Trophoblast cell (in vitro differentiated cells and primary cell): ENCODE measurements at regions not wholly inside any gene's neighbourhood (a gene's known extent, or its start where the extent isn't known, plus 50 kb on each side); places are given as distances from the start of the nearest gene placed in this dataset.
"Not testable (repeated sequence)": the region's sequence is repeated elsewhere in the genome, so short reads cannot be mapped to it uniquely, and the experiment has no call there.

ENCODE experiments used
- DNase-seq, 2 donors: peaks; one replicate each; pipeline ENCODE4 v3.0.0-alpha.2; 2016
- H2AFZ ChIP-seq: 2 replicates; pipeline ENCODE4 v1.6.1; 2013; ENCODE audit warnings: low read length, moderate library complexity, mild to moderate bottlenecking; ENCODE audit not compliant: insufficient read depth, poor library complexity
- H2AK5ac ChIP-seq: 2 replicates; pipeline ENCODE4 v1.6.1; 2013; ENCODE audit warnings: mild to moderate bottlenecking, low read length
- H2BK120ac ChIP-seq: 2 replicates; pipeline ENCODE4 v1.6.1; 2013; ENCODE audit warnings: low read length, mild to moderate bottlenecking, moderate library complexity; ENCODE audit not compliant: insufficient read depth, poor library complexity
- H2BK12ac ChIP-seq: 2 replicates; pipeline ENCODE4 v1.6.1; 2013; ENCODE audit warnings: mild to moderate bottlenecking, low read length, moderate library complexity
- H2BK5ac ChIP-seq: 2 replicates; pipeline ENCODE4 v1.6.1; 2013; ENCODE audit warnings: low read length, low read depth, moderate library complexity, mild to moderate bottlenecking; ENCODE audit not compliant: poor library complexity
- H3K14ac ChIP-seq: 2 replicates; pipeline ENCODE4 v1.6.1; 2013; ENCODE audit warnings: mild to moderate bottlenecking, low read length
- H3K18ac ChIP-seq: 2 replicates; pipeline ENCODE4 v1.6.1; 2013; ENCODE audit warnings: mild to moderate bottlenecking, low read length
- H3K23ac ChIP-seq: 2 replicates; pipeline ENCODE4 v1.6.1; 2013; ENCODE audit warnings: low read length
- H3K27ac ChIP-seq: 2 replicates; pipeline ENCODE4 v1.5.1; 2013; ENCODE audit warnings: low read depth, mild to moderate bottlenecking, inconsistent platforms, low read length, moderate library complexity
- H3K27me3 ChIP-seq: 2 replicates; pipeline ENCODE4 v1.6.1; 2013; ENCODE audit warnings: inconsistent platforms, mild to moderate bottlenecking, low read length, moderate library complexity; ENCODE audit not compliant: insufficient read depth
- H3K36me3 ChIP-seq, 2 experiments: 1 replicate in 1 of 2; 2 replicates in 1 of 2; pipeline ENCODE4 v1.6.1; 2013; ENCODE audit warnings: low read length in 2 of 2, mild to moderate bottlenecking in 2 of 2, moderate library complexity in 1 of 2; ENCODE audit not compliant: insufficient read depth in 2 of 2, control insufficient read depth in 1 of 2
- H3K4ac ChIP-seq: 2 replicates; pipeline ENCODE4 v1.6.1; 2013; ENCODE audit warnings: low read depth, mild to moderate bottlenecking, low read length, moderate library complexity
- H3K4me1 ChIP-seq, 2 experiments: 1 replicate in 1 of 2; 2 replicates in 1 of 2; pipeline ENCODE4 v1.6.1; 2013; ENCODE audit warnings: low read length in 2 of 2, mild to moderate bottlenecking in 2 of 2, moderate library complexity in 1 of 2; ENCODE audit not compliant: insufficient read depth in 2 of 2, control insufficient read depth in 1 of 2
- H3K4me2 ChIP-seq: 2 replicates; pipeline ENCODE4 v1.6.1; 2013; ENCODE audit warnings: inconsistent platforms, mild to moderate bottlenecking, low read length, moderate library complexity
- H3K4me3 ChIP-seq: 2 replicates; pipeline ENCODE4 v1.5.1; 2013; ENCODE audit warnings: mild to moderate bottlenecking, low read depth, low read length, inconsistent platforms
- H3K79me1 ChIP-seq: one replicate; pipeline ENCODE4 v1.6.1; 2013; ENCODE audit warnings: low read length
- H3K79me2 ChIP-seq: 2 replicates; pipeline ENCODE4 v1.6.1; 2013; ENCODE audit warnings: low read length, mild to moderate bottlenecking; ENCODE audit not compliant: control insufficient read depth, insufficient read depth, poor library complexity
- H3K9ac ChIP-seq: 2 replicates; pipeline ENCODE4 v1.6.1; 2013; ENCODE audit warnings: mild to moderate bottlenecking, low read length
- H3K9me3 ChIP-seq: 2 replicates; pipeline ENCODE4 v1.6.1; 2013; ENCODE audit warnings: low read depth, mild to moderate bottlenecking, control low read depth, inconsistent platforms, low read length; ENCODE audit not compliant: insufficient read depth
- H4K12ac ChIP-seq: 2 replicates; pipeline ENCODE4 v1.6.1; 2013; ENCODE audit warnings: low read depth, mild to moderate bottlenecking, low read length, moderate library complexity
- H4K8ac ChIP-seq: 2 replicates; pipeline ENCODE4 v1.6.1; 2013; ENCODE audit warnings: low read depth, mild to moderate bottlenecking, low read length, moderate library complexity
- H4K91ac ChIP-seq: one replicate; pipeline ENCODE4 v1.6.1; 2013; ENCODE audit warnings: low read depth, mild to moderate bottlenecking, low read length, moderate library complexity
- WGBS: extraction: QIAGEN DNeasy Blood & Tissue Kit; methylation state at CpG from one replicate; pipeline ENCODE4 v1.1.7; 2013; ENCODE audit warnings: missing lambda C conversion rate; ENCODE audit not compliant: insufficient read length, insufficient coverage; ENCODE audit errors: extremely low coverage; 5-methylcytosine and 5-hydroxymethylcytosine counted together

GRCh38 chr7:63748571-63749302 is 249.9 kb upstream of the ZNF722 start:
- not testable (repeated sequence) for H3K4me3 ChIP-seq, H3K79me1 ChIP-seq, H3K36me3 ChIP-seq, H3K9ac ChIP-seq, H2AFZ ChIP-seq, H3K27ac ChIP-seq, H3K79me2 ChIP-seq, H3K27me3 ChIP-seq, H3K18ac ChIP-seq, H4K12ac ChIP-seq, H2BK5ac ChIP-seq, H4K91ac ChIP-seq, H3K14ac ChIP-seq, H3K4me2 ChIP-seq, H4K8ac ChIP-seq, H3K23ac ChIP-seq, H3K4me1 ChIP-seq, H3K4ac ChIP-seq, H2AK5ac ChIP-seq, H2BK120ac ChIP-seq, DNase-seq, H2BK12ac ChIP-seq
- no CpG with 5 or more reads among the region's 33 CpGs for WGBS
- peaks cover 23% of the 10 kb centered on the region for H3K9me3 ChIP-seq

- not testable (repeated sequence) for DNase-seq, H3K4ac ChIP-seq, H3K4me3 ChIP-seq, H2AK5ac ChIP-seq, H4K12ac ChIP-seq, H3K27ac ChIP-seq, H3K79me1 ChIP-seq, H3K9me3 ChIP-seq, H3K4me2 ChIP-seq, H3K27me3 ChIP-seq, H4K91ac ChIP-seq, H3K18ac ChIP-seq, H2BK120ac ChIP-seq, H2BK12ac ChIP-seq, H3K4me1 ChIP-seq, H3K36me3 ChIP-seq, H2AFZ ChIP-seq, H4K8ac ChIP-seq, H3K79me2 ChIP-seq, H3K23ac ChIP-seq, H3K9ac ChIP-seq, H2BK5ac ChIP-seq, H3K14ac ChIP-seq
- WGBS: no CpG with 5 or more reads among the region's 18 CpGs
Measured at GRCh38 chr7:63752446-63752845, 246.2 kb upstream of the ZNF722 start.

GRCh38 chr7:63753160-63753559 is 245.5 kb upstream of the ZNF722 start:
- no CpG with 5 or more reads among the region's 22 CpGs for WGBS
- not testable (repeated sequence) for H3K14ac ChIP-seq, H4K8ac ChIP-seq, H3K4ac ChIP-seq, H2BK5ac ChIP-seq, H4K12ac ChIP-seq, H3K4me1 ChIP-seq, H2AFZ ChIP-seq, H3K27ac ChIP-seq, H3K23ac ChIP-seq, H3K36me3 ChIP-seq, H3K79me1 ChIP-seq, H3K4me2 ChIP-seq, H4K91ac ChIP-seq, H2BK12ac ChIP-seq, H3K27me3 ChIP-seq, DNase-seq, H2AK5ac ChIP-seq, H3K9ac ChIP-seq, H3K4me3 ChIP-seq, H2BK120ac ChIP-seq, H3K79me2 ChIP-seq, H3K9me3 ChIP-seq, H3K18ac ChIP-seq

- H4K8ac ChIP-seq, H3K79me1 ChIP-seq, H2AK5ac ChIP-seq, H3K4ac ChIP-seq, H2BK5ac ChIP-seq, H3K36me3 ChIP-seq, H2BK12ac ChIP-seq, H4K12ac ChIP-seq, H3K4me3 ChIP-seq, H3K27me3 ChIP-seq, DNase-seq, H3K9ac ChIP-seq, H2BK120ac ChIP-seq, H3K27ac ChIP-seq, H4K91ac ChIP-seq, H3K4me2 ChIP-seq, H3K14ac ChIP-seq, H3K9me3 ChIP-seq, H2AFZ ChIP-seq, H3K23ac ChIP-seq, H3K79me2 ChIP-seq, H3K4me1 ChIP-seq, H3K18ac ChIP-seq: not testable (repeated sequence)
- no CpG with 5 or more reads among the region's 29 CpGs for WGBS
Measured at GRCh38 chr7:63760202-63760601, 238.4 kb upstream of the ZNF722 start.
